NK-92 treated with Interleukin-12 subunit alpha and Interleukin-12 subunit beta, amount 100 ng/mL, for 24 hours (cell line): ENCODE measurements at regions not wholly inside any gene's neighbourhood (a gene's known extent, or its start where the extent isn't known, plus 50 kb on each side); places are given as distances from the start of the nearest gene placed in this dataset.

Experiments used
- DNase-seq: peaks from one replicate; lab custom pipeline; 2025; lab: John Stamatoyannopoulos, UW

GRCh38 chr10:31606841-31607240, 287.8 kb downstream of the ZEB1 start:
- DNase-seq, result no peak

GRCh38 chr10:31605861-31606525, 287.0 kb downstream of the ZEB1 start:
- no peak for DNase-seq

GRCh38 chr10:31605426-31605825, 286.4 kb downstream of the ZEB1 start:
- DNase-seq, result no peak

DNA sequence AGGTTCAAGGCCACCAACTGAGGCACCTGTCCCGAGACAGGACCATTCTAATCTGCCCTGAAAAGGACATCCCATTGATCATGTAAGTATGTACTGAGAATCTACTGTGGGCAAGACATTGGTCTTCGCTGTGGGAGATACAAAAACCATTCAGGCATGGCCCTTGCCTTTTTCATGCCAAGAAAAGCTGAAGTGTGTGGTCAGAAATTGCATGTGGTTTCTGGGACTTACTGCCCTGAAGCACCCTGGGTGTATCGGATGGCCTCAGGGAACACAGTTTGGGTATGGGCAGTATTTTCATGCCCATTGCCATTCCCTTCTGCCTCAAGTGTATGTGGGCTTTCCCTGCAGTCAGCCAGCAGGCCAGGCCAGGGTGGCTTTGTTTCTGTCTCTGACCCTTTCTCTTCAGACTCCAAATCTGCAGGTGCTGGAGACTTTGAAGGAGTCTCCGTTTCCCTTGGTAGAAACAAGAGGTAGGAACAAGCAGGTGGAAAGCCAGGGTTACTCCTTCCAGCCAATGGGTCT, 285.7 kb downstream of the ZEB1 start:
- DNase-seq, result no peak

DNA sequence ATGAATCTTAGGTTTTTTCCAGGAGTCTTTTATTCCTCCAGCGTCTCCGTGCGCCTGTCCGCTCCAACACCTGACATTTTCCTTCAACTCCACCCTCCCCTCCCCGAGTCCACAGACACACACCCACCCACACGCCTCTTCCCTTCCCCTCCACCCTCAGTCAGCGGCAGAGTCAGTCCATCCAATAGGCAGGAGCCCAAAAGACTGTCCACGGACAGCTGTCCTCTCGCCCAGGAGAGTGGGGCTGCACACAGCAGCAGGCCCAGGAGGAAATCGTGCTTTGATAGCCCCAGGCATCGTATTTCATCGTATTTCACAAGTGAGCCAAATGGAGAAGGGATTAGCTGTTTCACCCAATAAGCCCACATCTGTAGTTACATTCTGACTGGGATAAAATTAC, 285.1 kb downstream of the ZEB1 start:
- no peak for DNase-seq

- no peak for DNase-seq
These were observed 284.4 kb downstream of the ZEB1 start for GRCh38 chr10:31603235-31604087.

DNA sequence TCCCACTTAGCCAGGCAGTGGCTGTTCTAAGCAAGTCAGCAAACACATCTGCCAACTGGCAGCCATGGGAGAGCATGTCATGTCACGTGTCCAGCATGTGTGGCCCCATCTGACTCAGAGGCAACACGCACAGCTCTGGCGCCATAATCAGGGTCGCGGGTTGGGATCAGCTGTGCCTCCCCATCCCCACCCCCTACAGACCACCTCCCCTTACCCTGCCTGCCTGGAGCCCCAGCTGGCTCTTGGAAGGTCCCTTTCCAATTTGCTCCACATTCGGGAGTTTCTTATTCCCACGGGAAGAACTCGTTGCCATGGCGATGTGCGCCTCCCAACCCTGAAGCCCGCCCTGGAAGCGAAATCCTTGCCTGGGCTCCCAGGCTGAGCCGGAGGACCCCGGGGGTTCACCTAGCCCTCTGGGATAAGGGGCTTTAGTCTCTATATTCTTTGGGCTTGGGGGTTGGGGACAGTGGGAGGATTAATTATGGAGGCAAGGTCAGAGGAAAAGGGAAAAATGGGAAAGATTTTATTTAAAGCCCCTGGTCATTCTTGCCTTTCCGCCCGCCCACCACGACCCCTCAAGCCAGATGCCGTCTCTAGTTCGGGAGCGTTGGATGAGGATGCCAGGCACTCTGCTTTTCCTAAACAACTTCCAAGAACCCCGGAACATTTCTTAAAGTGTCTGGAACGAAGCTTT, 283.7 kb downstream of the ZEB1 start:
- DNase-seq, result no peak

DNA sequence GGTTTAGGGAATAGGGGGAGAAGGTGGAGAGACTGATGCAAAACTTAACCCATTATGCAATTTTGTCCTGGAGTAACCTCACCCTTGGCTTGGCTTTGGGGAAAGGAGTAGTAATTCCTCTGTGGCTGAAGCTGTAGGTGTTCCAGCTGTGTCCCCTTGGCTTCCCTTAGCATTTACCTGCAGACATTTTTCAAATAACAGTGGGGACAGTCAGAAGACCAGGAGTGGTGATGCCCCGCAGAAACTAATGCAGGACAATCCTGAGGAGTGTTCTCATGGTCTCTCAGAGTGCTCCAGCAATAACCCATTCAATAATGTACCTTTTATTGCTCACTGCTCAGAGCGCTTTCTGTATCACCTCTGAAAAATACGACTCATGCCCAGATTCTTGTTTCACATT, 282.1 kb downstream of the ZEB1 start:
- DNase-seq, result no peak

DNA sequence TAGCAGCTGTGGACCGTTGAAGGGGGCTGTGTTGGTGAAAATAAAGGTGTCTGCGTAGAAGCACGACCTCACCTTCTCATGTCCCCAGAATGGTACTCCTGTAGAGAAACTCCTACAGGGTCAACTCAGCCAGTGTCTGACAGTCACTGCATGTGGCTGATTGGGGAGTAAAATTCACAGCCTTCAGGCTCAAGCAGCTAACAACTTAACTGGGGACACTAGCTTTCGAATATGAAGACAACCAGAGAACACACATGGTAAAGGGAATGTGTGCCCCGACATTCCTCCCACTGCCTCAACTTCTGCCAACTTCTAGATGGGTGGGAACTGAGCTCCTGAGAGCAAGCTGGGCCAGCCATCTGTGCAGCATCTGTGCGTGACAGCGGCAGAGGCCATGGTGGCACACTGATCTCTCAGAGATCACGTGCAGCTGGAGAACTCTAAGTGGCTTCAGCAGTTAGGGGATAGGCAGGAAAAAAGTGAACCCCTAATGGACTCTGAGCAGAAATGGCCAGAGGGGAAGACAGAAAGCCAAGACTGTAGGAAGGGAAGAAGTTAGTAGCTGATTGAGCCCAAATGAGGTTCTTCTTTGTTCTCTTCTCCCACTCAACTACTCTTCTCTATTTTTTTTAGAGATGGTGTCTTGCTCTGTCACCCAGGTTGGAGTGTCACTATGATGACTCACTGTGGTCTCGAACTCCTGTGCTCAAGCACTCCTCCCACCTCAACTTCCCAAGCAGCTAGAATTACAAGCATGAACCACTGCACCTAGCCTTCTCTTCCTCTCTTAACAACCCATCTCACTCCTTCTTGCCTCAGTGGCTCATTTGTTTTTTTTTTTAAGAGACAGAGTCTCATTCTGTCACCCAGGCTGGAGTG, 280.8 kb downstream of the ZEB1 start:
- no peak for DNase-seq

GRCh38 chr10:31596765-31597164, 277.7 kb downstream of the ZEB1 start:
- no peak for DNase-seq

- DNase-seq, result no peak
These were observed 277.0 kb downstream of the ZEB1 start for GRCh38 chr10:31595992-31596391.

DNA sequence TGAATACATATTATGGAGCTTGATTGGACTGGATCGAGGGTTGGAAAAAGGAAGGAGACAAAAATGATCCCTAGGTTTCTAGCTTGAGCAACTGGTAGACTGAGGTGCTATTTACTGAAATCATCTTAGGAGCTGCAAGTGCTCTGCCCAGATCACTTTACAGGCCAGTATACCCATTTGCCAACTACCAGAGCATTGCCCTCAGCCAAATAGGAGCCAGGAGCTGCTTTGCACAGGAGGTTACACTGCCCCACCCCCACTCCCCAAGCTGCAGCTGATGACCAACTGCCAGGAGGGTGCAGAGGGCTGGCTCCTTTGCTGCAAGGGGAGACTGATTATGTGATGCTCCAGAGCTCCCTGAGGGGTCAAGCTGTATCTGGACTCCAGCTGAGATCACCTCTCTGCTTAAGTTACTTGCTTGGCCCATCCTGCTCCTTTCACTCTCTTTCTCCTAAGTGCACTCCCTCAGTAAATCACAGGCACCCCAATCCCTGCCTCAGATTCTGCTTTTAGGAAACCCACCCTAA, 275.4 kb downstream of the ZEB1 start:
- DNase-seq, result no peak

- no peak for DNase-seq
These were observed 274.1 kb downstream of the ZEB1 start for GRCh38 chr10:31593124-31593523.

DNA sequence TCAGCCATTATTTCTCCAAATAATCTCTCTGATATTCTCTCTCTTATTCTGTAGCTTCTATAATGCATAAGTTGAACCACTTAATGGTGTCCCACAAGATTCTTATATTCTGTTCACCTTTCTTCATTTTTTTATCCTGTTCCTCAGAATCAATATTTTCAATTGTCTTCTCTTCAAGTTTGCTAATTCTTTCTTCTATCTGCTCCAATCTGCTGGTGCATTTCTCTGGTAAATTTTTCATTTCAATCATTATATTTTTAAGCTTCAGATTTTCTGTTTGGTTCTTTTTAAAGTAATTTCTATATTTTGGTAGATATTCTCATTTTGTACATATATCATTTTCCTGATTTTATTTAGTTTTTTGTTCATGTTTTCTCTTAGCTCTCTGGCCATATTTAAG, 272.6 kb downstream of the ZEB1 start:
- DNase-seq, result no peak

- no peak for DNase-seq
These were observed 271.2 kb downstream of the ZEB1 start for GRCh38 chr10:31590023-31590800.

DNA sequence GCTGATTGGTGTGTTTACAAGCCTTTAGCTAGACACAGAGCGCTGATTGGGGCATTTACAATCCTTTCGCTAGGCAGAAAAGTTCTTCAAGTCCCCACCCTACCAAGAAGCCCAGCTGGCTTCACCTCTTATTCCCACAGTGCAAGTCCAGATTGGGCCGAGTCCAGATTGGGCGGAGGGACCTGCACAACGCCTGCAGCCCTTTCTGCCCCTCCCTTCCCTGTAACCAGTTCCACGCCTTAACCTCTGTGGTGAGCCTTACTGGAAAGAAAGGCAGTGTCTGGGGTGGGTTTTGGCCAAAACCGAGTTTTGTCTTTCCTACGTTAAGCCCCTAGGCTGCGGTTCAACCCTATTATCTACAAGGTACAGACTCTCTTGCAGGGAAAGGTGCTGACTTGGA, 268.7 kb downstream of the ZEB1 start:
- no peak for DNase-seq

GRCh38 chr10:31586723-31587638, 268.0 kb downstream of the ZEB1 start:
- no peak for DNase-seq

- DNase-seq, result no peak
These were observed 265.9 kb downstream of the ZEB1 start for GRCh38 chr10:31584876-31585275.

- DNase-seq, result no peak
These were observed 265.1 kb downstream of the ZEB1 start for GRCh38 chr10:31584098-31584631.
